ENCODE measurements at regions not wholly inside any gene's neighbourhood (a gene's known extent, or its start where the extent isn't known, plus 50 kb on each side); places are given as distances from the start of the nearest gene placed in this dataset.

DNA sequence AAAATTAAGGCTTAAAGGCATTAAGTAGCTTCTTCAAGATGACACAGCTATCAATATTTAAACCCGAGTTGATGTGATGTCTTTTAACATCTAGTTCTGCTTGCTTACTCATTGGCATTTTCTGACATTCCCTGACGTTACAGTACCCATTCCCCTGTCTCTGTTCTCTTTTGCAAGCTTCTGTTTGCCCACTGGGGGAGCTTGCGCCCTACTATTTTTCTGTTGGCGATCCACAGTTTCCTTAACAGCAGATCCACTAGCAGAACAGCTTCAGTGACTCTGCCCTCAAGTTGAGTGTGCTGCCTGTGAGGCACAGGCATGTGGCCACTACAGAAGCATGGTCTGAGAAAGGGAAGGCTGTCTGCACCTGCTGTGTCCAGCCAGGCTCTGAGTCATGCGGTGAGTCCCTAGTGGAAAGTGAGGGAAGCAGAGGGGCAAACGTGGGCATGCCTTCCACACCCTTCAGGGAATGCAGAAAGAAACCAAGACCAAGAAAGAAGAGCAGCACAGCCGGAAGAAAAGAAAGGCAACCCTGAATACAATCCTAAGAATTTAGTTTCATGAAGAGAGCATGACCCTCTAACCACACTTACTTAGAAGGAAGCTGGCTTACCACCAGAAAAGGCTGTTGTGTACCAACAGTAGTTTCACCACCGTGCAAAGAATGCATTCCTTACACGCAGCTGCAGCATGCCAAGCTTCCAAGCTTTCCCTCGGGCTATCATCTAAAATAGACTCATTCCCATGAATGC lies 97.7 kb upstream of the VGLL2 start:
- peak in 1 of 2 donors; percentile 43 for ATAC-seq (ENCODE audit: low FRiP score in 2 of 2)
- Histone ChIP-seq H3K4me3 (no peak overlapping the region), H3K9me3 (no peaks in the 10 kb centered on the region), H3K4me1 (no peaks in the 10 kb centered on the region), H3K27me3 (no peaks in the 10 kb centered on the region), H3K36me3 (no peaks in the 10 kb centered on the region), H3K27ac (no peak overlapping the region)
- no peak for TF ChIP-seq POLR2A (IDR thresholded peaks at IDR 0.05)
- TF ChIP-seq POLR2AphosphoS5 (IDR thresholded peaks at IDR 0.05): no peak
- 54 to 62% methylated on average over 10 of the region's 10 CpGs for WGBS, 2 donors
- peak in 1 of 2 donors; percentile 20 for DNase-seq

DNA sequence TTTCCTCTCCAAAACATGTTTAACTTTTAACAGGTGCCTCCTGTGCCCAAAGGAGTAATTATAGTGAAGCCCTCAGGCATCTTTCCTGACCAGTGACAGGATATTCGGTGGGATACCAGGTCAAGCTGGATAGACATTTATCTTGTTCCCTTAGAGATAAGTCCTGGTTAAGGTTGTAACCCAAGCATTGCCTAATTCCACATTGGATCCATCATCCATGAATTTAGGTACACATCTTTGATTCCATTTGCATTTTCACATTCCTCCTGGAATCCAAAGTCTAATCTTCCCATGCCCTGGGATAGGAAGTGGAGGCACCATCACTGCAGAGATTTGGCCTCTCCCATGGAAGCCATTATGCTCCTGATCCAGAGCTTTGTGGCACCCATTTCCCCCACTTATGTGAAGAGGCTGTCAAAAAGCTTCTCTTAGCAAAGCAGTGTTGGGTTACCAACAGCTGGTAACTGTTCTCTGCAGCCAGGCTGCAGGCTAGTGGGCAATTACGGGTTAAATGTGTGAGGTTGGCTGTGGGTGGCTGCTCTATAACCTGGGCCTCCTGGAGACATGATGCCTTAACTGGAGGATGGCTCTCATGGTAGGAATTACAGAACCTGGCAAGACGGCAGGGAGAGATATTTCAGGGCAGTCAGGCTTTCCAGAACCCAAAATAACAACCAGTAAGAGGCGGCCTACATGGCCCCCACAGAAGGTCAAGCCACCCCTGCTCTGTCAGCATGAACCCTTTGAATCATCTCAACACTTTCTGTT lies 96.9 kb upstream of the VGLL2 start:
- no peak overlapping the region for H3K27ac ChIP-seq
- H3K4me3 ChIP-seq: no peak overlapping the region
- 62 to 81% methylated on average over 3 to 4 of the region's 4 CpGs for WGBS, 2 donors
- TF ChIP-seq POLR2AphosphoS5 (IDR thresholded peaks at IDR 0.05): no peak
- no peak for DNase-seq
- no peaks in the 10 kb centered on the region for H3K27me3 ChIP-seq
- H3K4me1 ChIP-seq: no peaks in the 10 kb centered on the region
- ATAC-seq (ENCODE audit: low FRiP score in 2 of 2): no peak
- H3K36me3 ChIP-seq: no peaks in the 10 kb centered on the region
- H3K9me3 ChIP-seq: no peaks in the 10 kb centered on the region

DNA sequence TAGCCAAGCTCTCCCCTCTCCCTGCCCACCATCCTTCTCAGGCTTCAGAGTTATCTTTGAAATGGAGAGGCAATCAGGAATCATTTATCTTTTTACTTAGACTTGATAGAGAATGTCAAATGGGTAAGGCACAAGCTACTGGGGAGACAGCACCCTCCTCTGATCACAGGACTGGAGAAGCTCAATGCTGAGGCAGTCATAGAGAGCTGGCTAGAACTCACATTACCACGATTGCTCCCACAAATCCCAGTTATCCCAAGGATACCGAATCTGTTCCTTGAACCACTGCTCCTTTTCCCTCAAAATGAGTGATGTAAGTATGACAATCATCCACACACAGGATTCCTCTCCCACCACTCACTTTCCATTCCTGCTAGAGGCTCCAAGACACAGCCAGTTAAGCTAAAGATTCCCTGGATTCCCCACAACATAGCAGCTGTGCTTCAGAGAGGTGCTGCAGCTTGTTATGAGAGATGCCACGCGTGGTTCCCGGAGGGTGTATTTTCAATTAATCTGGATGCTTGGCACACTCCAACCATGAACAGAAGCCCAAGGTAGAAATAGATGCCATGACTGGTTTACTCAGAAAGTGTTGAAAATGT lies 96.2 kb upstream of the VGLL2 start:
- no peak for TF ChIP-seq POLR2AphosphoS5 (IDR thresholded peaks at IDR 0.05)
- TF ChIP-seq POLR2A (IDR thresholded peaks at IDR 0.05): no peak
- no peaks in the 10 kb centered on the region for H3K36me3 ChIP-seq
- 77 to 89% methylated on average over 5 of the region's 5 CpGs for WGBS, 2 donors
- no peak for DNase-seq
- H3K27ac ChIP-seq: no peak overlapping the region
- no peak overlapping the region for H3K4me3 ChIP-seq
- H3K27me3 ChIP-seq: no peaks in the 10 kb centered on the region
- no peaks in the 10 kb centered on the region for H3K9me3 ChIP-seq
- no peaks in the 10 kb centered on the region for H3K4me1 ChIP-seq
- ATAC-seq (ENCODE audit: low FRiP score in 2 of 2): no peak

DNA sequence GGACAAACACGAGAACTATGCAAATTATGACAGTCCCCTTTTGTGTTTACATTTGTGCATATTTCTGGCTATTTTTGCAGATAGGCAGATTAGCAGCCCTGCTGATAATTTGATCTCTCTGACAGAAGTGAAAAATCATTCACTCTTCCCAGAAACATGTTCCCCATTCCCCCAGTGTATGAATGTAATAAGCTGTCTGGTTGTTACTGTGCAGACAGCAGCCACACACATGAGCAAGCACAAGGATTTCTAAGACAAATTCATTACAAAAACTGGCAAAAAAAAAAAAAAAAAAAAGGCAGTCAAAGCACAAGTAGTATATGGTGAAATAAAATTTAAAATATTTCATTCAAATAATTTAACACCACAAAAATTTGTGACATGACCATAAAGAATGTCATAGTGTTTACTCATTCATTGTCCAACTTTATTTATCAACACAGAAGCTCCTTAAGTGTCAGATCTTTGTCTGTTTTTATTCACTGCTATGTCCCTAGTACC lies 95.5 kb upstream of the VGLL2 start:
- ATAC-seq (ENCODE audit: low FRiP score in 2 of 2) (no peak), DNase-seq (no peak)
- no peaks in the 10 kb centered on the region for H3K9me3 ChIP-seq
- H3K27ac ChIP-seq: no peak overlapping the region
- H3K27me3 ChIP-seq: no peaks in the 10 kb centered on the region
- no peaks in the 10 kb centered on the region for H3K36me3 ChIP-seq
- no peak overlapping the region for H3K4me3 ChIP-seq
- no peaks in the 10 kb centered on the region for H3K4me1 ChIP-seq
- TF ChIP-seq, protein P1, sequence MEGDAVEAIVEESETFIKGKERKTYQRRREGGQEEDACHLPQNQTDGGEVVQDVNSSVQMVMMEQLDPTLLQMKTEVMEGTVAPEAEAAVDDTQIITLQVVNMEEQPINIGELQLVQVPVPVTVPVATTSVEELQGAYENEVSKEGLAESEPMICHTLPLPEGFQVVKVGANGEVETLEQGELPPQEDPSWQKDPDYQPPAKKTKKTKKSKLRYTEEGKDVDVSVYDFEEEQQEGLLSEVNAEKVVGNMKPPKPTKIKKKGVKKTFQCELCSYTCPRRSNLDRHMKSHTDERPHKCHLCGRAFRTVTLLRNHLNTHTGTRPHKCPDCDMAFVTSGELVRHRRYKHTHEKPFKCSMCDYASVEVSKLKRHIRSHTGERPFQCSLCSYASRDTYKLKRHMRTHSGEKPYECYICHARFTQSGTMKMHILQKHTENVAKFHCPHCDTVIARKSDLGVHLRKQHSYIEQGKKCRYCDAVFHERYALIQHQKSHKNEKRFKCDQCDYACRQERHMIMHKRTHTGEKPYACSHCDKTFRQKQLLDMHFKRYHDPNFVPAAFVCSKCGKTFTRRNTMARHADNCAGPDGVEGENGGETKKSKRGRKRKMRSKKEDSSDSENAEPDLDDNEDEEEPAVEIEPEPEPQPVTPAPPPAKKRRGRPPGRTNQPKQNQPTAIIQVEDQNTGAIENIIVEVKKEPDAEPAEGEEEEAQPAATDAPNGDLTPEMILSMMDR (IDR thresholded peaks at IDR 0.05): no peak
- TF ChIP-seq POLR2A (IDR thresholded peaks at IDR 0.05): no peak
- TF ChIP-seq EP300 (IDR thresholded peaks at IDR 0.05): no peak
- TF ChIP-seq POLR2AphosphoS5 (IDR thresholded peaks at IDR 0.05): no peak
- WGBS, 2 donors: 6 to 42% methylated on average over 1 of the region's 1 CpG

DNA sequence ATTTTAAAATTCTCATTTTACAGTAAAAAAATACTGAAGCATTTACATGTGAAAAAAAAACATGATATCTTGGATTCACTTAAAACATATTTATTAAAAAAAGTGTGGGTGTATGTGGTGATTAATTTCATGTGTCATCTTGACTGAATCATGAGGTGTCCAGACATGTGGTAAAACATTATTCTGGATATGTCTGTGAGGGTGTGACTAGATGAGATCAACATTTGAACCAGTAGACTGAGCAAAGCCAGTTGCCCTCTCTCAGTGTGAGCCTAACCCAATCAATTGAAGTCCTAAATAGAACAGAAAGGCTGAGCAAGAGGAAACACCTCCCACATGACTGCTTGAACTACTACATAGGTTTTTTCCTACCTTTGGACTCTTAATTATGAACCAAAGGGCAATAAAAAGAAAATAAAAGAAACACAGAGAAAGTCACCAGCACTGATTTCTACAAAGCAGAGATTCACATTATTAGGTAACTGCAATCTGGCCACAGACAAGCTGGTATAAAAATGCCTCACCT lies 90.5 kb upstream of the VGLL2 start:
- DNase-seq: no peak
- Histone ChIP-seq H3K9me3 (peaks cover 0 to 6% (median 0%) of the 10 kb centered on the region in 4 donors), H3K4me3 (no peak overlapping the region), H3K36me3 (no peaks in the 10 kb centered on the region), H3K27me3 (no peaks in the 10 kb centered on the region), H3K27ac (no peak overlapping the region), H3K4me1 (no peaks in the 10 kb centered on the region)
- no peak for ATAC-seq (ENCODE audit: low FRiP score in 2 of 2)
- no peak for TF ChIP-seq EP300 (IDR thresholded peaks at IDR 0.05)
- TF ChIP-seq, protein P1 (IDR thresholded peaks at IDR 0.05): no peak

DNA sequence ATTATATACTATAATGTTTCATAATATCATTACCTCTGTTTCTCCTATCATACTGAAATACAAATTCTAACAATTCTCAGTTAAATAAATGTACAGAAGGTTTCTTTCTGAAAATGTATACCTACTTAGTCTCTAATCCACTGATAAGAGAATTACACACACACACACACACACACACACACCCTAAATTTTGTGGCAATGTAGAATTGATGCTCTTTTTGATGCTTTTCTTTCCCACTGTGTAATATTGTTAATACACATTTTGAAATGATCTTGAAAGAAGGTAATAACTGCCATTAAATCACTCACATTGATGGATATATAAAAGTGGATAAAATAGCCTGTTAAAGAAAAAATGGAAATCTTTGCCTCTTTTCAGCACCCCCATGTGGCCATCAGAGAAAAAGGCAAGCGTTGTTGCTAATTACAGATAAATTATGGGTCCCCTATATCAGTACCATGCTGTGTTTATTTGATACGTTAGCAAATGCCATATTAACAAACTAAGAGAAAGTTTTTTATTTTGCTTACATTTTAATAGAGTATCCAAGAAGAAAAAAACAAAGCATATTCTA lies 76.6 kb upstream of the VGLL2 start:
- no peaks in the 10 kb centered on the region for H3K27me3 ChIP-seq
- ATAC-seq (ENCODE audit: low FRiP score in 2 of 2) (no peak), DNase-seq (no peak)
- no peak overlapping the region for H3K27ac ChIP-seq
- no peaks in the 10 kb centered on the region for H3K36me3 ChIP-seq
- no peaks in the 10 kb centered on the region for H3K4me1 ChIP-seq
- H3K4me3 ChIP-seq: no peak overlapping the region
- WGBS, 2 donors: 7% methylated on average over 2 of the region's 2 CpGs
- TF ChIP-seq, protein P1 (IDR thresholded peaks at IDR 0.05): no peak
- TF ChIP-seq POLR2AphosphoS5 (IDR thresholded peaks at IDR 0.05): no peak
- TF ChIP-seq POLR2A (IDR thresholded peaks at IDR 0.05): no peak
- no peaks in the 10 kb centered on the region for H3K9me3 ChIP-seq

All from upper lobe of left lung (tissue), 6 donors.